ENCODE measurements at regions not wholly inside any gene's neighbourhood (a gene's known extent, or its start where the extent isn't known, plus 50 kb on each side); places are given as distances from the start of the nearest gene placed in this dataset.

DNA sequence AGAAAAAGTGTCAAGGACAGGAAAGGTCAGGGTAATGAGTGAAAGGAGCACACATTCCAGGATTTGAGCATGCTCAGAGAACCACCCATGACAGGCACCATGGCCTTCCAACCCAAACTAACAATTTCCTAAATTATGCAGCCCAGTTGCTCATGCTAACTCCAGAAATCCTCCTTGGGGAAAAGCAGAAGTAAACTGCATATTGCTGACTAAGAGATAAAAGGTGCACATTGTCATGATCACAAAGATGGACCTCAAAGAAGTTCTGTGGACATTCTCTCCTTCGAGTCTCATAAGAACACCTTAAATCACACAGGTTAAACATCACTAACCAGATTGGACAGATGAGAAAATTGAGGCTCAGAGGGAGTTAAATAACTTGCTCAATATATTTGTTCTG, 97.6 kb upstream of the SLC25A36 start:
- no peak for TF ChIP-seq POLR2A (IDR thresholded peaks at IDR 0.05)
- TF ChIP-seq CTCF (IDR thresholded peaks at IDR 0.05): no peak

All from body of pancreas (tissue), 4 donors.